PC-9 (cell line): ENCODE measurements at regions not wholly inside any gene's neighbourhood (a gene's known extent, or its start where the extent isn't known, plus 50 kb on each side); places are given as distances from the start of the nearest gene placed in this dataset.

Experiments
- BruUV-seq: library from RNA; stranded (reverse); fragments of 400-500 nt; replicated peaks from 2 replicates; lab custom pipeline; 2021; lab: Mats Ljungman, UMichigan
- CTCF ChIA-PET: fragments of 300-600 bp; sonication (Branson Sonifier 250); formaldehyde crosslinking; loops from one replicate; lab custom pipeline; 2022; ENCODE audit warnings: antibody characterized with exemption; lab: Charles Lee
- POLR2A ChIA-PET: fragments of 300-600 bp; sonication (Branson Sonifier 250); formaldehyde crosslinking; loops from one replicate; lab custom pipeline; 2022; ENCODE audit warnings: antibody characterized with exemption; ENCODE audit not compliant: unreplicated experiment; lab: Charles Lee
- DNase-seq, 2 experiments: peaks; one replicate each; pipeline versions ENCODE4 v3.0.0 to v3.0.0-alpha.2; 2015 to 2022; ENCODE audit warnings: mixed read lengths in 1 of 2
- H2AFZ ChIP-seq: fragments of 200-600 bp; sonication (generic); 2 replicates; pipeline ENCODE4 v1.8.1; 2017; ENCODE audit warnings: antibody characterized with exemption
- H3F3A ChIP-seq: fragments of 200-600 bp; sonication (generic); 2 replicates; pipeline ENCODE4 v1.8.1; 2017; ENCODE audit warnings: antibody characterized with exemption, mild to moderate bottlenecking, low read depth; ENCODE audit not compliant: insufficient read depth
- H3K27ac ChIP-seq: fragments of 200-600 bp; sonication (generic); 2 replicates; pipeline ENCODE4 v1.6.1; 2016; ENCODE audit warnings: mixed run types
- H3K27me3 ChIP-seq: fragments of 200-600 bp; sonication (generic); 2 replicates; pipeline ENCODE4 v1.6.1; 2016; ENCODE audit warnings: low read depth, mixed run types; ENCODE audit not compliant: insufficient read depth
- H3K36me3 ChIP-seq: fragments of 200-600 bp; sonication (generic); 2 replicates; pipeline ENCODE4 v1.6.1; 2016; ENCODE audit warnings: low read depth, mixed run types
- H3K4me1 ChIP-seq: fragments of 200-600 bp; sonication (generic); replicated peaks from 2 replicates; pipeline ENCODE4 v1.6.1; 2016; ENCODE audit warnings: mixed run types; ENCODE audit not compliant: insufficient read depth
- H3K4me2 ChIP-seq: fragments of 200-600 bp; sonication (generic); 2 replicates; pipeline ENCODE4 v1.6.1; 2017; ENCODE audit warnings: mixed run types
- H3K4me3 ChIP-seq: fragments of 200-600 bp; sonication (generic); 2 replicates; pipeline ENCODE4 v1.6.1; 2016; ENCODE audit warnings: mixed run types
- H3K79me2 ChIP-seq: fragments of 200-600 bp; sonication (generic); 2 replicates; pipeline ENCODE4 v1.6.1; 2017; ENCODE audit warnings: low read depth, mixed run types
- H3K9me2 ChIP-seq: fragments of 200-600 bp; sonication (generic); 2 replicates; pipeline ENCODE4 v1.8.1; 2017; ENCODE audit warnings: mild to moderate bottlenecking; ENCODE audit not compliant: insufficient read depth
- H3K9me3 ChIP-seq: fragments of 200-600 bp; sonication (generic); 2 replicates; pipeline ENCODE4 v1.8.1; 2016; ENCODE audit warnings: low read depth; ENCODE audit not compliant: insufficient read depth
- H4K20me1 ChIP-seq: fragments of 200-600 bp; sonication (generic); 2 replicates; pipeline ENCODE4 v1.8.1; 2017; ENCODE audit not compliant: insufficient read depth
- CTCF ChIP-seq: fragments of 200-600 bp; sonication (generic); conservative IDR thresholded peaks from 2 replicates; pipeline ENCODE4 v1.6.1; 2017; ENCODE audit warnings: mixed run types, antibody characterized with exemption, mild to moderate bottlenecking, moderate library complexity
- EZH2 ChIP-seq: fragments of 200-600 bp; sonication (generic); IDR thresholded peaks from 2 replicates; pipeline ENCODE4 v1.8.0; 2017; ENCODE audit warnings: antibody characterized with exemption, low read depth
- intact Hi-C: fragments of 100-400 bp; cut with micrococcal nuclease; formaldehyde crosslinking; loops from one replicate; pipeline ENCODE4 v1.10.0; 2022; ENCODE audit not compliant: unreplicated experiment

GRCh38 chr2:8484502-8485283 lies 197.2 kb upstream of the ID2 start:
- Histone ChIP-seq H3K79me2 (no peaks in the 10 kb centered on the region), H3K9me3 (no peaks in the 10 kb centered on the region), H3K36me3 (no peaks in the 10 kb centered on the region), H3K4me3 (no peak overlapping the region), H3K27me3 (peaks cover 57% of the 10 kb centered on the region), H3K9me2 (no peaks in the 10 kb centered on the region), H3K4me1 (no peaks in the 10 kb centered on the region), H3K4me2 (no peak overlapping the region), H3F3A (no peaks in the 10 kb centered on the region), H4K20me1 (no peaks in the 10 kb centered on the region), H3K27ac (no peak overlapping the region), H2AFZ (no peak overlapping the region)
- no peak for TF ChIP-seq EZH2
- no peak for TF ChIP-seq CTCF
- no peak for DNase-seq
- no TSS peak for BruUV-seq
- ChIA-PET CTCF (no interaction called here), POLR2A (no interaction called here)
- intact Hi-C loops = no loop called here

GRCh38 chr2:8485736-8486135 lies 196.1 kb upstream of the ID2 start:
- no peaks in the 10 kb centered on the region for H3F3A ChIP-seq
- peaks cover 59% of the 10 kb centered on the region for H3K27me3 ChIP-seq
- POLR2A ChIA-PET = no interaction called here
- TF ChIP-seq CTCF (no peak), EZH2 (no peak)
- H3K27ac ChIP-seq = no peak overlapping the region
- intact Hi-C loops = no loop called here
- H2AFZ ChIP-seq = no peak overlapping the region
- no peaks in the 10 kb centered on the region for H3K9me2 ChIP-seq
- H3K4me1 ChIP-seq = no peaks in the 10 kb centered on the region
- no peaks in the 10 kb centered on the region for H3K79me2 ChIP-seq
- CTCF ChIA-PET = no interaction called here
- no peaks in the 10 kb centered on the region for H3K36me3 ChIP-seq
- DNase-seq = no peak
- H3K9me3 ChIP-seq = no peaks in the 10 kb centered on the region
- no peak overlapping the region for H3K4me3 ChIP-seq
- H4K20me1 ChIP-seq = no peaks in the 10 kb centered on the region
- BruUV-seq = no TSS peak
- no peak overlapping the region for H3K4me2 ChIP-seq

GRCh38 chr2:8486141-8486540 lies 195.7 kb upstream of the ID2 start:
- no peak for TF ChIP-seq EZH2
- TF ChIP-seq CTCF = no peak
- no peaks in the 10 kb centered on the region for H3K79me2 ChIP-seq
- no peak overlapping the region for H3K4me3 ChIP-seq
- ChIA-PET POLR2A (no interaction called here), CTCF (no interaction called here)
- no peaks in the 10 kb centered on the region for H3K36me3 ChIP-seq
- H3K27me3 ChIP-seq = peaks cover 63% of the 10 kb centered on the region
- no peaks in the 10 kb centered on the region for H3K9me3 ChIP-seq
- no peaks in the 10 kb centered on the region for H3K4me1 ChIP-seq
- DNase-seq = no peak
- no peaks in the 10 kb centered on the region for H3F3A ChIP-seq
- no peak overlapping the region for H3K4me2 ChIP-seq
- H3K9me2 ChIP-seq = no peaks in the 10 kb centered on the region
- BruUV-seq = no TSS peak
- no peaks in the 10 kb centered on the region for H4K20me1 ChIP-seq
- intact Hi-C loops = no loop called here
- no peak overlapping the region for H2AFZ ChIP-seq
- no peak overlapping the region for H3K27ac ChIP-seq
